ENCODE measurements at regions not wholly inside any gene's neighbourhood (a gene's known extent, or its start where the extent isn't known, plus 50 kb on each side); places are given as distances from the start of the nearest gene placed in this dataset.
"Not testable (repeated sequence)": the region's sequence is repeated elsewhere in the genome, so short reads cannot be mapped to it uniquely, and the experiment has no call there.

DNA sequence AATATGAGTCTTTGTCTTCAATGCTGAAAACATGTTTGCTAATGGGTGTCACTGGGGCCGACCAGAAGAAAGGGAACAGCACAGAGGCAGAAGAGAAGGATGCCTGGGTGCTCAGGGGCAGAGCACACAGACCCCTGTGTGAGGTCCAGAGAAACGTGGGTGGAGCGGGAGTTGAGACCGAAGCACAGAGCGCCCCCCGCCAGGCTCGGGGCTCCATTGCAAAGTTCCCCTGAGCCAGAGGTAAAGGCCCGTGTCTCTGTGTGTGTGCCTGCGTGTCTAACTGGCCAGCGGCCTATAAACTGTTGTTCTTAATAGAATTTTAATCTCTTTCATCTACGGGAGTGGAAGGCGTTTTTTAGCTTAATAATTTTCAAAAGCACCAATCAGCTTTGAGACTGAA lies 343.1 kb downstream of the TEX29 start:
- DNase-seq: no peak

DNA sequence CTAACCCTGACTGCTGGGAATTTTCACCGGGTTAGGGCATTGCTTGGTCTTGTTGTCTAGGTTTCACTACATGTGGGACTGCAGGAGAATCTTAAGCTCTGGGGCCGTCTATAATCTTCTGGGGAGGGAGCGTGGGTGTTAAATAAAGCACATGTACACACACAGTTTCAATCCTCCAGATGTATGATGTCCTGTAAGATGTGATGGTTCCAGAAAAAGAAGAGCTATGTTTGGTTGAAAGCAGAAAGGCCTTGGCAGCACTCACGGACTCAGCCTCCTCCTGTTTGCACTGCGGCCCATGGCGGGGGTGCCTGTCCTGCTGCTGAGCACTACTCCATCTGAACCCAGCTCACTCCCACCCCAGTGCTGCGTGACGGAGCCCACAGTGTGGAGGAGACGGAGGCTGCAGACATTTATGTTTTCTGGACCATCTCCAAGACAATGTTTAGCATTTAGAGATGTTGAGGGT lies 343.5 kb downstream of the TEX29 start:
- DNase-seq: peak in 1 of 51 donors; percentile 38

DNA sequence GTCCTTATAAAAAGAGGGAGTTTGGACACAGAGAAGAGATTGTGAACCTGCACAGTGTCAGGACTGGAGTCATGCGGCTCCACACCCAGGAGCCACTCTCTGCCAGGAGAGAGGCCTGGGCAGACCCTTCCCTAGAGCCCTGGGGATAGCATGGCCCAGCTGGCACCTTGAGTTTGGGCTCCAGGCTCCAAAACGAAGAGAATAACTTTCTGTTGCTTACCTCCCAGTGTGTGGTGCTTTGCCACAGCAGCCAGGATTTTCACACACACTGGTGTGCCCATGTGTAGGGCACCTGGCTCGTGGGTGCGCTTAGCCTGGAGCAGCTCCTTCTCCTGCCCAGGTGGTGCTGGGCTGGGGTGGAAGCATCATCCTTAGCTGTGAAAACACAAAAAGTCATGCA lies 344.3 kb downstream of the TEX29 start:
- no peak for DNase-seq

DNA sequence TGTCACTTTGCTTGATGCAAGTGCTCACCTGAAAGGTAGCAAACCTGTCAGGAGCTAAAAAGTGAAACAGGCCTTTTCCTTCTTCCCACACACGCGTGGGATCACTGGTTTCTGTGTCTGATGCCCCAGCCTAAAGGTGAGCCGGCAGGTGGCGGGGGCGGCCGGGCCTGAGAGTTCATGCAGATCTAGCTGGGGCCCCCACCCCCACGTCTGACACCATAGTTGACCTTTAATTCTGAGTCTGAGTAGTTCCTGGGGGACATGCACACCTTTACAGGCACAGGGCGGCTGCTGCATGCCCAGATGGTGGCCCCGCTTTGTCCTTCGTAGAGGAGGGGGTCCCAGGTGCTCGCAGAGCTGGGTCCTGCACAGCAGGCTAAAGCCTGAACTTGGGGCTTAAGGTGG lies 345.3 kb downstream of the TEX29 start:
- DNase-seq: no peak

DNA sequence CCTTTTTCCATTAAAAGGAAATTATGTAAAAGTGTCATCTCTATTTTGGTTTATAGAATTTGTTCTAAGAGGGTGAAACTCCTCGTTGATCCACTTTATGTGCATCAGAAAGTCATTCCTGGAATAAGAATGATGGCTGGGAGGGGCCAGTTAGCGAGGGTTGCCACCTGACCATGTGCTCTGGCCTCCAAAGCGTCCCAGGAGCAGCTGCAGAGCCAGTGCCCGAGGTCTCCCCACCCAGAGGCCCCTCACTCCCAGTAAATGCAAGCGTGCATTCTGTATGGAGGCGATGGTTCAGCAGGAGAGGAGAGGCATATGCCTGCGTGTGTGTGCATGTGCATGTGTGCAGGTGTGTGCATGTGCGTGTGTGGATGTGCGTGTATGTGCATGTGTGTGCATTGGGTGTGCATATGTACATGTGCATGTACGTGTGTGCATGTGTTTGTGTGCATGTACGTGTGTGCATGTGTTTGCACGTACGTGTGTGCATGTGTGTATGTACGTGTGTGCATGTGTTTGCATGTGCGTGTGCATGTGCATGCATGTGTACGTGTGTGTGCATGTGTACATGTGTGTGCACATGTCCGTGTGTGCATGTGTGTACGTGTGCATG lies 345.8 kb downstream of the TEX29 start:
- DNase-seq: no peak

DNA sequence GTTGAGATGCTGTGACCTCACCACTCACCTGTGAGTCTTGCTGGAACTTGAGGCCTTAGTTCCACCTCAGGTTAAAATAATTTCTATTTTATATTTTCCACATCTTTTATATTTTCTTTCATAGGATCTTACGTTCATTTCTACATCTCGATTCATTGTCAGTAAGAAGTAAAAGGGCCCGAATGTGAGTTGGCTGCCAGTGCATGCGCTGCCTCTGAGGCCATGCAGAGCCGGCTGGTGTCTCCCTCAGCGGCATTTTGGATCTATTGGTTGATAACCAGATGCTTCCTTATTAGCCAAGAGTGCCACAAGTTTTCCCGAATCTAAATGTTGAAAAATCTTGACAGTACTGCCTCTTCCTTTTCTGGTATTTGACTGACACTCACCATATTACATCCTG lies 347.3 kb downstream of the TEX29 start:
- DNase-seq: no peak

DNA sequence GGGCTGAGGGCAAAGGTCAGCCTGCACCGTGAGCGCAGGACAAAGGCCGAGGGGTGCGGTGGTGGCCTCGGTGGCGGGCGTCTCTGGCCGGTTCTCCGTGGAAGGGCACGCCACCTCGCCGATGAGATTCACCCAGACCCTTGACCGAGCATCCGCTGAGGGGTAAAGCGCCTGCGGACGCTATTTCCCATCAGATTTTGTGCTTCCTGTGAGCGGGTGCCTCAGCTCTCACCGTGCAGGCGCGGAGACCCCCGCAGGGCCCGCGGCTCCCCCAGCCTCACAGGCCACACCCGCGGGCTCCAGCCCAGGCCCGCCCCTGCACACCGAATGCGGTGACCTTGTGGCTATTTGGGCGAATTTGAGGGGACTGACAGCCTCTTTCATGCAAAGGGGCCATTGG lies 348.0 kb downstream of the TEX29 start:
- DNase-seq: no peak

DNA sequence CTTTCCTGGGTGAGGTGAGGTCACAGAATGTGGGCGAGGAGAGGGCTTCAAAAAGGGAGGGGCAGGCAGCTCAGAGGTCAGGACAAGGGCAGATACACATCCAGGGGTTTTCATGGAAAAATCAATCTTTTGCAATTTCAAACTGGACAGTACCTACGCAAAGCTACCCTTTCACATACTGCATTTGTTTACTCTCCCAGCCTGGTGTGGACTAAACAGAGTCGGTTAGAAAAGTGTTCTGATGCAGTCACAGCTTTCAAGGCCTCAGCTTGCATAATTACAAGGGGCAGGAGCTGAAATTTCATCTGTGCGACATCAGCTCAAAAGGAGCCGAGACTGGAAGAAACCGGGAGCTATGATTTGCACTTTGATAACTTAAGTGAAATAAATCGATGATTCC lies 351.8 kb downstream of the TEX29 start:
- not testable (repeated sequence) for DNase-seq

DNA sequence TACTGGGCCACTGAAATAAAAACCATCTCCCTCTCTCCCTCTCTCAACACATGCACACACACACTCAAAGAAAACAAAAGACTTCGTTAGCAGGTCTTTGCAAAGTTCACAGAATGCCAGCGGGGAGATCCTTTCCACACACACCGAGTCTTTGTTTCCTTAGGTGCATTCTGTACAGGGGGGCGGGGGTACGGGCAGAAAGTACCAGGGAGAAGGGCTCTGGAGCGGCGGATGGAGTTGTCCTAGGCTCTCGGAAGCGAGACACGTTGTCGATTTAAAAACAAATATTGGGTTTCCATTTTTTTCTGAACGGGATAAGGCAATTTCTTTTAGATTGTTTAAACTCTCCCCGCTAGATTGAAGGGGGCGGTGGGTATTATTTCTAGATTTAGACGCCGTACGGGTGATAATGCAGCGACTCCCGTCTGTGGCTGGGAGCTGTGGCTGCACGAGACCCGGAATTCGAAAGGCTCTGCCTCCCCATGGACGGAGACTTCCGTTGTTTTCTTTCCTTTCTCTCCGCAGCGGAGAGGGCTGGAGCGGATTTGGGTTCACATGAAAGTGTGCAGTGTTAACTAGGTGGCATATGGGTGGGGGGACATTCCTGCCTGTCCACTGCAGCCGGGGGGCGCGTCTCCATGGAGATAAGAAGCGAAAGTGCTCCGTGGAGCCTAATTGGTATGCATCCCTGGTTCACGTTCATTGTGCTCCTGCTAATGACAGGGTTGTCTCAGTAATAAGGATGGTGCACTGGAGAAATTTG lies 357.9 kb downstream of the TEX29 start:
- DNase-seq: not testable (repeated sequence)

DNA sequence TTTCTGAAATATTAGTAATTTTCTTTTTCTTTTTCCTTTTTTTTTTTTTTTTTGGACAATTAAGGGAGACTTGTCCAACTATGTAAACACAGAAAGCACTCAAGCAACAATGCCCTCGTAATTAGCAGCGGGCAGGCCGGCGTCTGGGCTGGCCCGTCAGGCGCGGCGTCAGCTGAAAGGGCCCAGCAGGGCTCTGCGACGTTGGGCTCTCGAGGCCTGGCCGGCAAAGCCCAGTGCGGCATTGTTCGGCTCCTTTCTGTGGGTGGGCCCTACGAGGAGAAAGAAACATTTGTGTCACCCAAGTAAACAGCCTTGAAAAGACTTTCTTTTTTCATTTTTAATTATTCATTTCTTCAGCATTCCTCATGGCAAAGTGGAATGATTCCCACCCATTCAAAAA lies 359.2 kb downstream of the TEX29 start:
- DNase-seq: not testable (repeated sequence)

DNA sequence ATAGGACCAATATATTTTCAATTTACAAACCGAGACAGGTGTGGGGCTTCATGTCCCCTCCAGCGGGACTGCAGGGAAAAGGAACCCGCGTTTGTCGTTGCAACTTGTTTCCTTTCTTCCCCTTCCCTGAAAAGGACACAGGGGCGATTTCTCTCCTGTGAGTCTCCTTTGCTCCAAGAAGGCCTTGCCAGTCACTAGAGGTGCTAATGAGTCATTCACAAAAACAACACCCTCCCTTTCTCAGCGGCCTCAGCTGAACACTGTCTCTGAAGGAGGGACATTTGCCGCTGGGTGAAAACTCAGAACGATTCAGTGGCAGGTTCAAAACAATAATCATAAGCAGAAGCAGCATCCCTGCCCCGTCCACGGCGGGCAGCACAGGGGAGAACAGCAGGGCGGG lies 359.7 kb downstream of the TEX29 start:
- not testable (repeated sequence) for DNase-seq

DNA sequence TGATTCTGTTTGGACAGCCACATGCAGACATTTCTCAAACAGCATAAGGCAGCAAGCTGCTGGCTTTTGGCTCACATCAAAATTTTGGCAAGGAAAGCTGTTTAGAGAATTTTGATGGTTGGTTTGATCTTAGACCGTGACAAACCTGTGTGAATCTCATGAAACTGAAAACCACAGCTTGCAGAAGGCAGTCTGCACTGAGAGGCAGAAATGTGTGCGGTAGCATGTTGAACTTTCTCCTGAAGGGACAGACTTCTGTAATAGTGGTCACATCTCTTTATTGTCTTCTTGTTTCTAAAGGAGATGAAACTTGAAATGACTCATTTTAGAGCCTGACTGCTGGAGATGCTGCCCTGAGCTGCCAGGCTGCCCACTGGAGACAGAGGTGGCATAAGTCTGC lies 371.6 kb downstream of the TEX29 start:
- not testable (repeated sequence) for DNase-seq

DNA sequence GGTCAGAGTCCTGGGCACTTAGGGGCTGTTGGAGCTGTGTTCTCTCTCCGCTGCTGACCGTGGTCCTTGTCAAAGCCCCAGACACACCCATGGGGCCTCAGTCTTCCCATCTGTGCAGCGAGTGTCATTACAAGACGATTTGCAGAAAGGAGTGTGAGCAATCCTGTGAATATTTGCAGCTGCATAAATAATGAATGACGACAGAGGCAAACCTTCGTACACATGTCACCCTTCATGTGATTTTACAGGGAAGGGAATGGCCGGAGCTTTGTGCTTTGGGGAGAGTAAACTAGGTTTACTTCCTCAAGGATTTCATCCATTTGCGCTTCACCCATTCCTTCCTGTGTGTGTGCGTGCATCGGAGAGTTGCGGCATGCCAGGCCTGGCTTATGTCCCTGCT lies 370.8 kb upstream of the SOX1 start:
- DNase-seq: not testable (repeated sequence)

DNA sequence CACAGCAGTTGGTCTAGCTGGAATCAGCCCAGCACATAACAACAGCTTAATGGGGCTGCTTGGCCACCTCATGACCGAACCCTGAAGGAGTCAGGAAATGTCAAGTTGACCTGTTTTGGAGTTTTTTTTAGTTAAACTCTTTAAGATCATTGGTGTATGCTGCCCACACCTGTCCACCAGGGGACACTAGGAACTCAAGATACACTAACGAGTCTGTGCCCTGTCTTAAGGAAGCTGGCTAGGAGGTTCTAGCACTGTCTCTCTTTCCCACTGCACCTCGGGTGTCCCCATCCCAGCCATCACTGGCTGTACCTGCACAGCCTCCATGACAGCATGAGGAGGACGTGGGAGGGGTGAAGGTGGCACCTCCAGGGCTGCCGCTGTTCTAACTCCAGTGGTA lies 364.9 kb upstream of the SOX1 start:
- DNase-seq: not testable (repeated sequence)

Measured in hypothalamus (tissue), 51 donors.